ENCODE measurements at regions not wholly inside any gene's neighbourhood (a gene's known extent, or its start where the extent isn't known, plus 50 kb on each side); places are given as distances from the start of the nearest gene placed in this dataset.

GRCh38 chr1:226495716-226496115 is 52.8 kb upstream of the STUM start:
- Histone ChIP-seq H3K27ac (replicated peaks) (no peak overlapping the region), H3K4me3 (replicated peaks; ENCODE audit: insufficient read depth, low read length) (no peak overlapping the region), H3K27me3 (ENCODE audit: insufficient read depth, poor library complexity, severe bottlenecking) (no peaks in the 10 kb centered on the region)
- DNase-seq (ENCODE audit: low read depth in 1 of 2, low spot score in 1 of 2) = no peak
- TF ChIP-seq REST (IDR thresholded peaks at IDR 0.05; ENCODE audit: insufficient replicate concordance, low read depth) = no peak
- no peak for TF ChIP-seq CTCF (IDR thresholded peaks at IDR 0.05; ENCODE audit: insufficient read depth, low read length)
- TF ChIP-seq GABPA (IDR thresholded peaks at IDR 0.05; ENCODE audit: low read depth) = no peak
- TF ChIP-seq SPI1 (IDR thresholded peaks at IDR 0.05; ENCODE audit: borderline replicate concordance, low read depth) = no peak
- no peak for TF ChIP-seq POLR2AphosphoS5 (IDR thresholded peaks at IDR 0.05; ENCODE audit: low read depth)

GRCh38 chr1:226496453-226497015 is 52.0 kb upstream of the STUM start:
- Histone ChIP-seq H3K27ac (replicated peaks) (no peak overlapping the region), H3K4me3 (replicated peaks; ENCODE audit: insufficient read depth, low read length) (no peak overlapping the region), H3K27me3 (ENCODE audit: insufficient read depth, poor library complexity, severe bottlenecking) (no peaks in the 10 kb centered on the region)
- no peak for TF ChIP-seq GABPA (IDR thresholded peaks at IDR 0.05; ENCODE audit: low read depth)
- no peak for TF ChIP-seq POLR2AphosphoS5 (IDR thresholded peaks at IDR 0.05; ENCODE audit: low read depth)
- TF ChIP-seq SPI1 (IDR thresholded peaks at IDR 0.05; ENCODE audit: borderline replicate concordance, low read depth) = no peak
- TF ChIP-seq REST (IDR thresholded peaks at IDR 0.05; ENCODE audit: insufficient replicate concordance, low read depth) = no peak
- TF ChIP-seq CTCF (IDR thresholded peaks at IDR 0.05; ENCODE audit: insufficient read depth, low read length) = no peak
- DNase-seq (ENCODE audit: low read depth in 1 of 2, low spot score in 1 of 2) = no peak

- H3K4me3 ChIP-seq (replicated peaks; ENCODE audit: insufficient read depth, low read length) = no peak overlapping the region
- H3K27ac ChIP-seq (replicated peaks) = no peak overlapping the region
- peaks cover 1% of the 10 kb centered on the region for H3K27me3 ChIP-seq (ENCODE audit: insufficient read depth, poor library complexity, severe bottlenecking)
- no peak for DNase-seq (ENCODE audit: low read depth in 1 of 2, low spot score in 1 of 2)
- TF ChIP-seq POLR2AphosphoS5 (IDR thresholded peaks at IDR 0.05; ENCODE audit: low read depth) = no peak
- TF ChIP-seq SPI1 (IDR thresholded peaks at IDR 0.05; ENCODE audit: borderline replicate concordance, low read depth) = no peak
- no peak for TF ChIP-seq GABPA (IDR thresholded peaks at IDR 0.05; ENCODE audit: low read depth)
- TF ChIP-seq CTCF (IDR thresholded peaks at IDR 0.05; ENCODE audit: insufficient read depth, low read length) = no peak
- TF ChIP-seq REST (IDR thresholded peaks at IDR 0.05; ENCODE audit: insufficient replicate concordance, low read depth) = no peak
Measured at GRCh38 chr1:226497276-226497833, 51.2 kb upstream of the STUM start.

Data from HL-60 (cell line).